ENCODE measurements at regions not wholly inside any gene's neighbourhood (a gene's known extent, or its start where the extent isn't known, plus 50 kb on each side); places are given as distances from the start of the nearest gene placed in this dataset.

GRCh38 chr4:155610143-155610542 lies 56.5 kb upstream of the GUCY1A1 start:
- no peak overlapping the region for H3K27ac Mint-ChIP-seq (ENCODE audit: unreplicated experiment)
- H3K36me3 Mint-ChIP-seq (ENCODE audit: low read depth, unreplicated experiment): no peaks in the 10 kb centered on the region
- TF ChIP-seq CTCF (IDR thresholded peaks at IDR 0.05; ENCODE audit: unreplicated experiment): no peak
- peaks cover 1% of the 10 kb centered on the region for H3K27me3 Mint-ChIP-seq (ENCODE audit: unreplicated experiment)
- H3K4me3 Mint-ChIP-seq (ENCODE audit: unreplicated experiment): no peak overlapping the region
- DNase-seq (ENCODE audit: low spot score): no peak
- H3K4me1 Mint-ChIP-seq (ENCODE audit: unreplicated experiment): peaks cover 4% of the 10 kb centered on the region
- H3K9me3 Mint-ChIP-seq (ENCODE audit: unreplicated experiment): no peaks in the 10 kb centered on the region

- no peak for TF ChIP-seq CTCF (IDR thresholded peaks at IDR 0.05; ENCODE audit: unreplicated experiment)
- Mint-ChIP-seq H3K4me1 (ENCODE audit: unreplicated experiment) (no peaks in the 10 kb centered on the region), H3K4me3 (ENCODE audit: unreplicated experiment) (no peak overlapping the region), H3K36me3 (ENCODE audit: low read depth, unreplicated experiment) (no peaks in the 10 kb centered on the region), H3K27ac (ENCODE audit: unreplicated experiment) (no peak overlapping the region), H3K9me3 (ENCODE audit: unreplicated experiment) (no peaks in the 10 kb centered on the region), H3K27me3 (ENCODE audit: unreplicated experiment) (peaks cover 1% of the 10 kb centered on the region)
- no peak for DNase-seq (ENCODE audit: low spot score)
Observed at GRCh38 chr4:155609455-155610059, 57.1 kb upstream of the GUCY1A1 start.

GRCh38 chr4:155608225-155608885 lies 58.3 kb upstream of the GUCY1A1 start:
- no peak for DNase-seq (ENCODE audit: low spot score)
- H3K4me1 Mint-ChIP-seq (ENCODE audit: unreplicated experiment): no peaks in the 10 kb centered on the region
- H3K4me3 Mint-ChIP-seq (ENCODE audit: unreplicated experiment): no peak overlapping the region
- no peaks in the 10 kb centered on the region for H3K36me3 Mint-ChIP-seq (ENCODE audit: low read depth, unreplicated experiment)
- TF ChIP-seq CTCF (IDR thresholded peaks at IDR 0.05; ENCODE audit: unreplicated experiment): no peak
- peaks cover 1% of the 10 kb centered on the region for H3K27me3 Mint-ChIP-seq (ENCODE audit: unreplicated experiment)
- H3K27ac Mint-ChIP-seq (ENCODE audit: unreplicated experiment): no peak overlapping the region
- H3K9me3 Mint-ChIP-seq (ENCODE audit: unreplicated experiment): no peaks in the 10 kb centered on the region

- DNase-seq (ENCODE audit: low spot score): no peak
- H3K4me3 Mint-ChIP-seq (ENCODE audit: unreplicated experiment): no peak overlapping the region
- no peaks in the 10 kb centered on the region for H3K36me3 Mint-ChIP-seq (ENCODE audit: low read depth, unreplicated experiment)
- H3K27me3 Mint-ChIP-seq (ENCODE audit: unreplicated experiment): peaks cover 1% of the 10 kb centered on the region
- no peaks in the 10 kb centered on the region for H3K9me3 Mint-ChIP-seq (ENCODE audit: unreplicated experiment)
- no peaks in the 10 kb centered on the region for H3K4me1 Mint-ChIP-seq (ENCODE audit: unreplicated experiment)
- no peak overlapping the region for H3K27ac Mint-ChIP-seq (ENCODE audit: unreplicated experiment)
- TF ChIP-seq CTCF (IDR thresholded peaks at IDR 0.05; ENCODE audit: unreplicated experiment): no peak
Observed at GRCh38 chr4:155607481-155607880, 59.2 kb upstream of the GUCY1A1 start.
